A673 (cell line): ENCODE measurements at regions not wholly inside any gene's neighbourhood (a gene's known extent, or its start where the extent isn't known, plus 50 kb on each side); places are given as distances from the start of the nearest gene placed in this dataset.

Source experiments
- EZH2 ChIP-seq: fragments of 200-600 bp; sonication (generic); IDR thresholded peaks from 2 replicates; pipeline ENCODE4 v1.6.1; 2017; ENCODE audit warnings: borderline replicate concordance, low read depth, mild to moderate bottlenecking, mixed read lengths, antibody characterized with exemption, low read length; ENCODE audit not compliant: poor library complexity, severe bottlenecking
- TF ChIP-seq, protein P1 (sequence below): fragments of 300-800, 200-600 bp; sonication (generic); conservative IDR thresholded peaks from 2 replicates; pipeline ENCODE4 v1.5.1; 2017; ENCODE audit warnings: low read depth, mild to moderate bottlenecking, antibody characterized with exemption, low read length, moderate library complexity, mixed read lengths

DNA sequence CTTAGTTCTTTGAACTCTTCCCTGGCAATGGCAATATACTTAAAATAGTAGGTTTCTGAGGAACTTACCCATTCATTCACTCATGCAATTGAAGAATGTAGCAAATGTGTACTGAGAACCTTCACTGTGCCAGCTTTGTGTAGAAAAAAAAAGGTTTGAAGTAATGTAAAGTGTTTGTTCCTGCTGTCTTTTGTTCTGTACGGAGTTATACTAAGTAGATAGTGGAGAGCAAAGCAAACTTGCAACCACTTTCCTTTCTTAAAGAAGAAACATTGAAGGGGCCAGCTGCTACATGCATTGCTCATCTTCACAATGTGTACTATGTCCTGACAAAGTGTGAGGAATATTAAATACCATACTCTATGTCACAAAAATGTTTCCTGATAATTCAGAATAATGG is 68.9 kb upstream of the FREM2 start:
- TF ChIP-seq, protein P1, sequence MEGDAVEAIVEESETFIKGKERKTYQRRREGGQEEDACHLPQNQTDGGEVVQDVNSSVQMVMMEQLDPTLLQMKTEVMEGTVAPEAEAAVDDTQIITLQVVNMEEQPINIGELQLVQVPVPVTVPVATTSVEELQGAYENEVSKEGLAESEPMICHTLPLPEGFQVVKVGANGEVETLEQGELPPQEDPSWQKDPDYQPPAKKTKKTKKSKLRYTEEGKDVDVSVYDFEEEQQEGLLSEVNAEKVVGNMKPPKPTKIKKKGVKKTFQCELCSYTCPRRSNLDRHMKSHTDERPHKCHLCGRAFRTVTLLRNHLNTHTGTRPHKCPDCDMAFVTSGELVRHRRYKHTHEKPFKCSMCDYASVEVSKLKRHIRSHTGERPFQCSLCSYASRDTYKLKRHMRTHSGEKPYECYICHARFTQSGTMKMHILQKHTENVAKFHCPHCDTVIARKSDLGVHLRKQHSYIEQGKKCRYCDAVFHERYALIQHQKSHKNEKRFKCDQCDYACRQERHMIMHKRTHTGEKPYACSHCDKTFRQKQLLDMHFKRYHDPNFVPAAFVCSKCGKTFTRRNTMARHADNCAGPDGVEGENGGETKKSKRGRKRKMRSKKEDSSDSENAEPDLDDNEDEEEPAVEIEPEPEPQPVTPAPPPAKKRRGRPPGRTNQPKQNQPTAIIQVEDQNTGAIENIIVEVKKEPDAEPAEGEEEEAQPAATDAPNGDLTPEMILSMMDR, result no peak
- no peak for TF ChIP-seq EZH2
